HepG2 (cell line): ENCODE measurements at regions not wholly inside any gene's neighbourhood (a gene's known extent, or its start where the extent isn't known, plus 50 kb on each side); places are given as distances from the start of the nearest gene placed in this dataset.

Experiments used
- ATAC-seq: fragments of 200-7000 bp; cut with Tn5 transposase; 3 replicates; pipeline ENCODE4 v1.9.1; 2020; ENCODE audit warnings: mild to moderate bottlenecking, moderate library complexity
- BruUV-seq: library from RNA; stranded (reverse); fragments of 400-500 nt; replicated peaks from 2 replicates; lab custom pipeline; 2021; lab: Mats Ljungman, UMichigan
- CTCF ChIA-PET: fragments of 300-600 bp; formaldehyde crosslinking; extraction: SDS; loops from one replicate; lab custom pipeline; 2021; ENCODE audit warnings: low total read pairs, inconsistent platforms, low intra/inter-chr PET ratio; lab: Yijun Ruan, JAX
- POLR2A ChIA-PET: fragments of 350-600 bp; sonication (Branson Sonifier 250); formaldehyde crosslinking; loops from one replicate; lab custom pipeline; 2020; ENCODE audit warnings: antibody characterized with exemption, inconsistent platforms; lab: Yijun Ruan, JAX
- DNase-seq: peaks from one replicate; pipeline ENCODE4 v3.0.0-alpha.2; 2015; ENCODE audit warnings: low spot score
- FAIRE-seq: peaks from 3 replicates; lab custom pipeline; 2011; peaks lifted over from hg19 to GRCh38; lab: Jason Lieb, UNC
- H2AFZ ChIP-seq: one replicate; pipeline ENCODE4 v1.6.1; 2011; ENCODE audit warnings: low read length, inconsistent platforms
- H3K27ac ChIP-seq: fragments of 300-600 bp; 3 replicates; pipeline ENCODE4 v1.8.0; 2011; ENCODE audit warnings: mixed run types, mild to moderate bottlenecking, mixed read lengths, low read length, inconsistent platforms; ENCODE audit not compliant: insufficient read depth; ENCODE audit errors: extremely low read length
- H3K27me3 ChIP-seq, 2 experiments: fragments of 200-600 bp in 1 of 2; 2 replicates in 1 of 2; 3 replicates in 1 of 2; pipeline versions ENCODE4 v1.6.0 to v1.8.0; 2011; ENCODE audit warnings: low read length in 2 of 2, mild to moderate bottlenecking in 2 of 2, moderate library complexity in 2 of 2, inconsistent platforms in 1 of 2; ENCODE audit not compliant: insufficient read depth in 2 of 2, control insufficient read depth in 1 of 2
- H3K36me3 ChIP-seq, 2 experiments: fragments of 200-600 bp in 1 of 2; replicated peaks in 1 of 2; 2 replicates in 1 of 2; 3 replicates in 1 of 2; pipeline versions ENCODE4 v1.5.1 to v1.8.0; 2011; ENCODE audit warnings: low read length in 2 of 2, inconsistent platforms in 1 of 2; ENCODE audit not compliant: insufficient read depth in 2 of 2, control insufficient read depth in 1 of 2
- H3K4me1 ChIP-seq: 2 replicates; pipeline ENCODE4 v1.5.1; 2012; ENCODE audit warnings: low read length, inconsistent platforms; ENCODE audit not compliant: insufficient read depth
- H3K4me2 ChIP-seq: 2 replicates; pipeline ENCODE4 v1.6.0; 2011; ENCODE audit warnings: low read depth, low read length, inconsistent platforms
- H3K4me3 ChIP-seq, 3 experiments: fragments of 200-600 bp in 1 of 3; sonication (generic), shearing (Covaris generic) in 1 of 3; replicated peaks in 1 of 3; 2 replicates each; pipeline ENCODE4 v1.5.1; 2011 to 2016; ENCODE audit warnings: low read length in 3 of 3, inconsistent platforms in 2 of 3, low read depth in 2 of 3, mild to moderate bottlenecking in 2 of 3, control low read depth in 1 of 3, mixed read lengths in 1 of 3; ENCODE audit not compliant: insufficient read depth in 1 of 3
- H3K79me2 ChIP-seq: one replicate; pipeline ENCODE4 v1.6.1; 2011; ENCODE audit warnings: low read length, inconsistent platforms; ENCODE audit not compliant: insufficient read depth
- H3K9ac ChIP-seq: 2 replicates; pipeline ENCODE4 v1.6.0; 2011; ENCODE audit warnings: mild to moderate bottlenecking, low read depth, low read length, inconsistent platforms; ENCODE audit not compliant: insufficient read depth
- H3K9me3 ChIP-seq: 2 replicates; pipeline ENCODE4 v1.5.1; 2012; ENCODE audit warnings: mild to moderate bottlenecking, low read length
- H4K20me1 ChIP-seq: 2 replicates; pipeline ENCODE4 v1.6.0; 2011; ENCODE audit warnings: inconsistent platforms, mild to moderate bottlenecking, low read length, moderate library complexity; ENCODE audit not compliant: insufficient read depth
- MED1 ChIP-seq: sonication (generic); formaldehyde crosslinking; IDR thresholded peaks from 2 replicates; pipeline ENCODE4 v1.4.0; 2020; ENCODE audit warnings: missing genetic modification reagents
- SIN3B ChIP-seq: fragments of 150-350 bp; IDR thresholded peaks from 2 replicates; pipeline ENCODE4 v1.6.1; 2014; ENCODE audit warnings: low read length
- WGBS: methylation state at CpG from one replicate; pipeline ENCODE4 v1.1.6; 2017; ENCODE audit warnings: low lambda C conversion rate; 5-methylcytosine and 5-hydroxymethylcytosine counted together
- in situ Hi-C: cut with HindIII; loops from 2 replicates; pipeline ENCODE4 v1.10.0; 2017; ENCODE audit warnings: low pct_unique_long_range_greater_than_20kb; ENCODE audit not compliant: extremely low pct_ligation_motif_present
- intact Hi-C: fragments of 100-400 bp; cut with micrococcal nuclease; formaldehyde crosslinking; loops from one replicate; pipeline ENCODE4 v1.10.0; 2022; ENCODE audit not compliant: unreplicated experiment
- TF ChIP-seq, protein P1 (sequence below): sonication (generic); formaldehyde crosslinking; IDR thresholded peaks from 2 replicates; pipeline ENCODE4 v1.4.0; 2020; ENCODE audit warnings: missing genetic modification reagents
- TF ChIP-seq, protein P2 (sequence below): sonication (generic); formaldehyde crosslinking; IDR thresholded peaks from 2 replicates; pipeline ENCODE4 v1.5.0; 2020; ENCODE audit warnings: missing genetic modification reagents
- TF ChIP-seq, protein P3 (sequence below): IDR thresholded peaks from 2 replicates; pipeline ENCODE4 v1.6.1; 2018; ENCODE audit warnings: missing genetic modification reagents

DNA sequence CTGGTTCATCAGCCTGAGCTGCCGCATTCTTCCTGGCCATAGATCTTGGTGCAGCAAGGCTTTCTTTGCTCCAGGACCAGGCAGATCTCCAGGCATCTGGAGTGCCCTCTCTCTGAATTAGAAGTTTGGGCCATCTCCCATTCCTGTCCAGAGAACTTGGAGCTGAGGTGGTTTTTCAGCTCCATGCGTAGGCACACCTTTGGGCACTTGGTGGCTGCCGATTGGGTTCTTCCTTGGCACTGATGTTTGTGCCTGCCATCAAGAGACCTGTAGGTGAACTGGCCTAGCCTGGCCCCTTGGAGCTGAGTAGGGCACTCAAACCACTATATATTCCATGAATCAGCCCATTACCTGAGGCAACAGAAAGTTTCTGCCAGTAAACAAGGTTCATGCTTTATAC is 206.0 kb upstream of the PCDH17 start:
- no peaks in the 10 kb centered on the region for H3K27me3 ChIP-seq
- POLR2A ChIA-PET: no interaction called here

More for the DNA sequence above, 206.0 kb upstream of the PCDH17 start:
- Histone ChIP-seq H2AFZ (no peak overlapping the region), H3K36me3 (no peaks in the 10 kb centered on the region), H3K27ac (no peak overlapping the region), H3K79me2 (no peaks in the 10 kb centered on the region), H3K4me1 (no peaks in the 10 kb centered on the region), H4K20me1 (no peaks in the 10 kb centered on the region), H3K4me3 (no peak overlapping the region), H3K9me3 (peaks cover 50% of the 10 kb centered on the region), H3K4me2 (no peak overlapping the region), H3K9ac (no peak overlapping the region)
- no peak for FAIRE-seq
- CTCF ChIA-PET: no interaction called here
- no peak for DNase-seq
- ATAC-seq: no peak
- TF ChIP-seq, protein P1, sequence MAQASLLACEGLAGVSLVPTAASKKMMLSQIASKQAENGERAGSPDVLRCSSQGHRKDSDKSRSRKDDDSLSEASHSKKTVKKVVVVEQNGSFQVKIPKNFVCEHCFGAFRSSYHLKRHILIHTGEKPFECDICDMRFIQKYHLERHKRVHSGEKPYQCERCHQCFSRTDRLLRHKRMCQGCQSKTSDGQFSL: no peak
- TF ChIP-seq, protein P2, sequence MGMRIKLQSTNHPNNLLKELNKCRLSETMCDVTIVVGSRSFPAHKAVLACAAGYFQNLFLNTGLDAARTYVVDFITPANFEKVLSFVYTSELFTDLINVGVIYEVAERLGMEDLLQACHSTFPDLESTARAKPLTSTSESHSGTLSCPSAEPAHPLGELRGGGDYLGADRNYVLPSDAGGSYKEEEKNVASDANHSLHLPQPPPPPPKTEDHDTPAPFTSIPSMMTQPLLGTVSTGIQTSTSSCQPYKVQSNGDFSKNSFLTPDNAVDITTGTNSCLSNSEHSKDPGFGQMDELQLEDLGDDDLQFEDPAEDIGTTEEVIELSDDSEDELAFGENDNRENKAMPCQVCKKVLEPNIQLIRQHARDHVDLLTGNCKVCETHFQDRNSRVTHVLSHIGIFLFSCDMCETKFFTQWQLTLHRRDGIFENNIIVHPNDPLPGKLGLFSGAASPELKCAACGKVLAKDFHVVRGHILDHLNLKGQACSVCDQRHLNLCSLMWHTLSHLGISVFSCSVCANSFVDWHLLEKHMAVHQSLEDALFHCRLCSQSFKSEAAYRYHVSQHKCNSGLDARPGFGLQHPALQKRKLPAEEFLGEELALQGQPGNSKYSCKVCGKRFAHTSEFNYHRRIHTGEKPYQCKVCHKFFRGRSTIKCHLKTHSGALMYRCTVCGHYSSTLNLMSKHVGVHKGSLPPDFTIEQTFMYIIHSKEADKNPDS (CRISPR knock-in tag): no peak
- TF ChIP-seq SIN3B (no peak), MED1 (CRISPR knock-in tag) (no peak)
- TF ChIP-seq, protein P3, sequence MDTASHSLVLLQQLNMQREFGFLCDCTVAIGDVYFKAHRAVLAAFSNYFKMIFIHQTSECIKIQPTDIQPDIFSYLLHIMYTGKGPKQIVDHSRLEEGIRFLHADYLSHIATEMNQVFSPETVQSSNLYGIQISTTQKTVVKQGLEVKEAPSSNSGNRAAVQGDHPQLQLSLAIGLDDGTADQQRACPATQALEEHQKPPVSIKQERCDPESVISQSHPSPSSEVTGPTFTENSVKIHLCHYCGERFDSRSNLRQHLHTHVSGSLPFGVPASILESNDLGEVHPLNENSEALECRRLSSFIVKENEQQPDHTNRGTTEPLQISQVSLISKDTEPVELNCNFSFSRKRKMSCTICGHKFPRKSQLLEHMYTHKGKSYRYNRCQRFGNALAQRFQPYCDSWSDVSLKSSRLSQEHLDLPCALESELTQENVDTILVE (CRISPR knock-in tag): no peak
- intact Hi-C loops: no loop called here
- in situ Hi-C loops: no loop called here
- BruUV-seq: no TSS peak
- 44% methylated on average over 3 of the region's 3 CpGs for WGBS
